Posterior cingulate gyrus (tissue), 11 donors: ENCODE measurements at regions not wholly inside any gene's neighbourhood (a gene's known extent, or its start where the extent isn't known, plus 50 kb on each side); places are given as distances from the start of the nearest gene placed in this dataset.
"Not testable (repeated sequence)": the region's sequence is repeated elsewhere in the genome, so short reads cannot be mapped to it uniquely, and the experiment has no call there.

Source experiments
- DNase-seq, 10 donors: peaks; one replicate each; pipeline versions ENCODE4 v3.0.0 to v3.0.0-alpha.2; 2020 to 2021; ENCODE audit warnings: mixed read lengths in 3 of 10
- intact Hi-C: fragments of 100-400 bp; cut with DNase I; formaldehyde crosslinking; loops from one replicate; pipeline ENCODE4 v1.15.1; 2023

DNA sequence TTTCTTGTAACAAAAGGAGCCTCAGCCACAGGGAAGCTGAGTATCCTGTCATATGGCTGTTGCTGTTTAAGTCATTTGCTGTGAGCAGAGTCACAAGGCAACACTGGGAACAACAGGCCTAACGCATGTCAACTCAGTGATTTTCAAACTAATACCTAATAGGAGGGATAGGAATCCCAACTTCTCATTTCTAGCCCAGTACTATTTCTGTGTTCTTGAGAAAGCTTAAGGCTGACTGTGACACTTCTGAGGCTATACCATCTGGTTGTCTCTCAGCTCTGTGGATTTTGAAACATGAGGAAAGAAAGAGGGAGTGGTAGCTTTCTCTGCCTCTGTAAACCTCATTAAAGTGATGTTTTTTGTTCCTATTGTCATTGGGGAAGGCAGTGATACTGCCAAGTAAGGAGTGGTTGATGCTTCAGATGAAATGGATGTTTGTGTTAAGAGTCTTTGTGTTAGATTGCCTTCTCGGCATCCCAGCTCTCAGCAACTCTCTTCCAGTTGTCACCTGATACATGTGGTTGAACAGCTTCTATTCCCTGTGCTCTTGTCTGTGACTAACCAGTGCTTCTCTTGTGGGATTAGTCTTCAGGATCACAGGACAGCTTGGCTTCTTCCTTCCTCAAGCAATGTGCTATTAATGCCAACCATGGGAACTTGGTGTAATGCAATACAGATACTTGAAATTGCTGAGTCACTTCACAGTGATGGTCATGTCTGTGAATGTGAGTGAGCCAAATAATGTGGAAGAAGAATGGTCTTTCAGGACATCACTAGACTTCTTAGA is 166.8 kb upstream of the IVNS1ABP start:
- intact Hi-C loops: no loop called here
- no peak for DNase-seq

DNA sequence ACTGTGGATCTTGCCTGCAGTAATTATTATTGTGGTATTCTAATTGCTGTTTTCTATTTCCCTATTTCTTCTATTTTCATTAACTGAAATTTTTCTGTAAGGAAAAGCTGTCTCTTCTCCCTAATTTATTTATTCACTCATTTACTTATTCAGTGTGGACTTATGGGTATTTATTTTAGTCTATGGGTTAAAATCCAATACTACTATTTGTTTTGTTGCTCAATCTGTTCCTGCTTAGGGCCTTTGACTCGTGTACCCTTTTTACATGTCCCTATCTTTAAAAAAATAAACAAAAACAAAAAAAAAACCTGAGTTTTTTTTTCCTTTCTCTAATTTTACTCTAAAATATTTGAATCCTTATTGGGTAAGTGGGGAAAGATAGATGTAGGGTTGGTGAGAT is 166.2 kb upstream of the IVNS1ABP start:
- intact Hi-C loops: no loop called here
- no peak for DNase-seq

DNA sequence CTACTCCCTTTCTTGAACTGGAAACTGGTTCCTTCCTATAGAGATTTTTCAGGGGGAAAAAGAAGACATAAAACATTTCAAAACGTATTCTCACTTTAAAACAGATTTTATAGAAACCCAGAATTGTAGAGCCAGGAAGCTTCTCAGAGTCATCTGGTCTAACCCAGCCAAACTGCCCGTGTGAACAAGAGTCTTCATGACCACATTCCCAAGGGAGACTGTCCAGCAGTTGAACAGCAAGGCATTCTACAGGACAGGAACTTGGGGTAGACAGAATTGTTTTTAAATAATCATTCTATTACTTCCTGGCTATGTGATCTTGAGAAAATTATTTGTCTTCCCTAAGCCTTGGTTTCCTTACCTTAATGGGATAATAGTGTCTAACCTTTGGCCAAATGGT is 163.5 kb upstream of the IVNS1ABP start:
- no peak for DNase-seq
- intact Hi-C loops: no loop called here

DNA sequence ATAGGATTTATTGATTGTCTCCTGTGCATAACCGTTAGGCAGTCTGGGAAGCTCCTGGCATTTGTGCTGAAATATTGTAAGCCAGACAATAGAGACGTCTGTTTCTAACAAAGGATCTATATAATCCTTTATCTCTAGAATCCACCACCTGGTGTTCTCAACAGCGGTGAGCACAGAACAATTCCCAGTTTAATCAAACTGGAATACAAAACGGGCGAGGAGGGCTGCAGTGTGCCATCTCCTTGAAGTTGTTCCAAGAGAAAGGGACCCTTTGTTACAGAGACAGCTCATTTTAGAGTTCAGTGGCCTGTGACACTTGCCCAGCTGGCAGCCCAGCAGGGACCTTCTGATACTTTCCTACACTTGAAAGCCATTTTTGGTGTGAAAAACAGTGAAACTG is 162.8 kb upstream of the IVNS1ABP start:
- intact Hi-C loops: no loop called here

DNA sequence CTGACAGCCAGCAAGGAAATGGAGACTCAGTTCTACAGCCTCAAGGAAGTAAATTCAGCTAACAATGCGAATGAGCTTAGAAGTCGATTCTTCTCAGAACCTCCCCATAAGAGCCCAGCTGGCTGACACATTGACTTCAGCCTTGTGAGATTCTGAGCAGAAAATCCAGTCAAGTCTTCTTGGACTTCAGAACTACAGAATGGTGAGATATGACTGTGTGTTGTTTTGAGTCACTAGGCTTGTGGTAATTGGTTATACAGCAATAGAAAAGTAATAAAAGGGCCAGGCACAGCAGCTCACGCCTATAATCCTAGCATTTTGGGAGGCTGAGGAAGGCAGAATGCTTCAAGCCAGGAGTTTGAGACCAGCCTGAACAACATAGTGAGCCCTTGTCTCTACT is 161.8 kb upstream of the IVNS1ABP start:
- DNase-seq: no peak
- intact Hi-C loops: no loop called here

More for the DNA sequence above, 162.8 kb upstream of the IVNS1ABP start:
- DNase-seq: peak in 1 of 10 donors; percentile 65

DNA sequence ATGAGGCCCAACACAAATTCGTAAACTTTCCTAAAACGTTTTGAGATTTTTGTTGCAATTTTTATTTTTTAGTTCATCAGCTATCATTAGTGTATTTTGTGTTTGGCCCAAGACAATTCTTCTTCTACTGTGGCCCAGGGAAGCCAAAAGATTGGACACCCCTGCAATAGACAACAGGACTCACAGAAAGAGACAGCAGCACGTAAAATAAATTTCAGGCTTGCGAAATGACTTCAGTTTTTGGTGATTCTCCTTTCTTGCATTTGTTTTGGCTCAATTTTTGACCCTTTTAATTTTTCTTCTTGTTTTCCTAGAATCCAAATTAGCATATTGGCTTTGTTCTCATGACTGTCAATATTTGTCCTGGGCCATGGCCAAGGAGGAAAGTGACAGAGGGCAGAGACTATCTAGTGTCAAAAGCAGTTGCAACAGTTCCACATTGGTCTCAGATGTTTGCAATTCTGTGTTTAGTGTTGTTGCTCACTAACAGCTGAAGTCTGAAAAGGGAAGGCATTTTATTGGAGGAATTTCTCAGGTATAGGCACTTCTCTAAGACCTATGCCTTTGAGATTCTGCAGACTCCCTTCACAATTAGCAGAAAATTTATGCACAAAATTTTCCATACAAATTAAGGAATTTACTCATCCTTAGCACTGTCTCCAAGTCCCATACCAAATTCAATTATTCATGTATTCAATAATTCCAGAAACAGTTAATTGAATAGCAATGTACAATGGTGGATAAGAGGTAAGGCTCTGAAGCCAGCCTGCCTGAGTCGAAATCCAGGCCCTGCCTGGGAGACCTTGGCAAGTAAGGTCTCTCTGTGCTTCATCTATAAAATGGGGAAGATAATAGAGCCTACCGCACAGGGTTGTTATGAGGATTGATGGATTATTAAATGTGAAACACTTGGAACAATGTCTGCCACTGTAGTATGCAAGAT is 160.9 kb upstream of the IVNS1ABP start:
- intact Hi-C loops: no loop called here
- no peak for DNase-seq

DNA sequence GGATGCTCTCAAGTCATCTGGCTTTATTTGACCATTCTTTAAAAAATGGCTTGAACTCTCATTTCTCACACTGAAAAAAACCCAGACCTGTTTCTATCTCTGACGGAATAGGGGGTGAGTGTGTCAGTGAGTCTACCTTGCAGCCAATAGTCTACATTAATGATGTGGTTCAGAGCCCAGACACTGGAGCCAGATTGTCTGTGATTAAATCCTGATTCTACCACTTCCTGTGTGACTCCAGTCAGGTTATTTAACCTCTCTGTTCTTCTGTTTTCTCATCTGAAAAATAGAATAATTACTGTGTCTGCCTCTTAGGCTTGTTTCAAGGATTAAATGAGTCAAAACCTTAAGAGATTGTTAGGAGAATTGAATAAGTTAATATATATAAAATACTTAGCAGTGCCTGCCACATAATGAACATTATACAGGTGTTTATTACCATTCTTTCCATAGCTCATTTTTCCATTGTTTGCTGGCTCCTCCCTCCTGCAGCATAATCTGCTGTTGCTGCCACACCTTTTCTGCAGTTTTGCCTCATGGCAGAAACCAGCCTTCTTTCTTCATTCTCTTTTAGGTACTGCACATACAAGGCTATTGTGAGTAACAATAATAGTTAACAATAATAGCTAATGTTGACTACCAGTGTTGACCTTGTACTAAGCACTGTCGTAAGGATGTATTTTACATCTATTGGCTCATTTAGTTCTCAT is 157.6 kb upstream of the IVNS1ABP start:
- intact Hi-C loops: no loop called here
- DNase-seq: no peak

DNA sequence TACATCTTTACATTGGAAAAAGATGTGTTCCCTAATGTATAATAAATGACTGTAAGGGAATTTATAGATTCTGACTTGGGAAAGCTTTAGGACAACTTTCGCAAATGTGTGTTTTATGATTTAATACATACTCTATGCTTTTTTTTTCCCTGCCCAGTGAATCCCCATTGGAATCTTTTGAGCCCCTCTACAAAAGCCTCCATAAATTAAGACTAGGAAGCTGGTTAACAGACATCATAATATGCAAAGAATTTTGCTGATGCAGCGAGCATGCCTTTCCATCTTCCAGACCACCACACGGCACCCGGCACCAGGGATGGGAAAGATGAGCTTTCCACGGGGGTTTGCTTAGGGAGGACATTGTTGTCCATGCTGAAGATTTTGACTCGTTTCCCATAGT is 156.1 kb upstream of the IVNS1ABP start:
- intact Hi-C loops: no loop called here
- DNase-seq: no peak

DNA sequence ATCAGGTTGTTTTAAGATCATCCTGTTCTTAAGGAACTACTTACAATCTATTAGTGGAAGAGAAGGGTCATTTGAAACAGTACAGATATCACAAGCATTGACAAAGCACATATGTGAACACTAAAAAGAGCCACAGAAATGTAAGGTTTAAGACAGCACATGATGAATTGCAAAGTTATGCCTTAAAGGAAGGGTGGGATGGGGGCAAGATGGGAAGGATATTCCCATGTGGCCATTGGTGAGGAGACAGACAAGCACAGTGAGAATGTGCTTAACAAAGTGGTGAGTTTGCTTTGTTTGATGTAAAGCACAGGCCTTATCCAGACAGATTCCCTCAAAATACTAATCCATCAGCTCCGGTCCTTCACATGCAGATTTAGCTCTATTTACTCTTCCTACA is 151.6 kb upstream of the IVNS1ABP start:
- DNase-seq: no peak
- intact Hi-C loops: no loop called here

DNA sequence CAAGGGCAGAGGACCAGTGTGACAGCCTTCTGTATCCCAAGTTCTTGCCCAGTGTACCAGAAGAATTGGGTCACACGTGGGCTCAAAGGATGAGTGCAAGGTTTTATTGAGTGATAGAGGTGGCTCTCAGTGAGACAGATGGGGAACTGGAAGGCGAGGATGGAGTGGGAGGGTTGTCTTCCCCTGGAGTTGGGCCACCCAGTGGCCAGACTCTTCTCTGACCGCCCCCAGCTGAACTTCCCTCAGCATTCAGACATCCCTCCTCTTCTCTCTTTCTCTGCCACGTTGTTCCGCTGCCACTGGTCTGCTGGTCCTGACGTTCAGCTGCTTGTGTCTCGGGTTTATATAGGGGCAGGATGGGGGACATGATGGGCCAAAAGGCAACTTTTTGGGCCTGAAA is 150.1 kb upstream of the IVNS1ABP start:
- DNase-seq: peak in 1 of 10 donors; percentile 59
- intact Hi-C loops: no loop called here

DNA sequence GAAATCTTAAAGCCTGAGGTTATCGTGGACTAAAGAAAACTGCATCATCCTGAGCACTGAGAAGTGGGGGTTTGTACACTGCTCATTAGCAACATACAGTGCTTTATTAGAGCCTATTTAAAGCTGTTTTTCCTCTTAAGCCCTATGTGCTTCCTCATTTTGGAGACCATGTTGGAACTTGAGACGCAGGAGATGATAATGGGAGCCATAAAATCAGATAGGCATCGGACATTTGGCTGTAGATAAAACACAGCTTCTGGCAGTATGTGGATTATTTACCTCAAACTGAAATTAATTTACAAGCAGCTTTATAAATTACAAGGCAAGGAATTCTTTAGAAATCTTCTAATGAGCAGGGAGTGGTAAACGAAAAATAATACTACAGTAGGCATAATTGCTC is 147.7 kb upstream of the IVNS1ABP start:
- no peak for DNase-seq

DNA sequence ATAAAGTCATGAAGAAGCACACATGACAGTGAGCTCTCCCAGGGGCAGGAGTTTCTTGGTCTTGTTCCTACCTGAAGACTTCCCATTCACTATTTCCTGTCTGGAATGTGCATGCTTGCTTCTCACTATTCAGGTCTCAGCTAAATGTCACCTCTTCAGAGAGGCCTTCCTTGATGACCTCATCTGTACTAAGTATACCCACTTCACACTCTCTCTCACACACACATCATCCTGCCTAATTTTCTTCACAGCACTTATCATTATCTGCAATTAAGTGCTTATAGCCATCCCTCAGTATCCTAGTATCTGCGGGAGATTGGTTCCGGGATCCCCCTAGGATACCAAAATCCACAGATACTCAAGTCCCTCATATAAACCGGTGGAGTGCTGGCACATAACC is 146.4 kb upstream of the IVNS1ABP start:
- intact Hi-C loops: no loop called here

More for the DNA sequence above, 147.7 kb upstream of the IVNS1ABP start:
- intact Hi-C loops: no loop called here

DNA sequence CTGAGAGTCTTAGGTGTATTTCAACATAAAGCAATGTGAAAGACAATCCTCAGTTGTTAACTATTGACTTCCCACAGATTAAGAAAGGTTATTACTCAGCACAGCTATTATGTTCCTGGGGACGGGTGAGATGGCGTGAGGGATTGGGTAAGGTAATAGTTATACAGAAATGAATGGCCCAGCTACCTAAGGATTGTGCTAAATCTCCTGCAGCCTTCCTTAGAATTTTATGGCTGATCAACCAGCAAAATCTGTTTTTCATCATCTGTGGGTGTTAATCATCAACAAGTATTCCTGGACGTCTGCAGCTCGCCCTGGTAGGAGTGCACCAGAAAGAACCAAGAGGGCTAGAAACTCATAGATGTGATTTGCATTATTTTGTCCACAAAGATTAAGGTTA is 146.0 kb upstream of the IVNS1ABP start:
- intact Hi-C loops: no loop called here
- DNase-seq: no peak

More for the DNA sequence above, 146.4 kb upstream of the IVNS1ABP start:
- DNase-seq: no peak

DNA sequence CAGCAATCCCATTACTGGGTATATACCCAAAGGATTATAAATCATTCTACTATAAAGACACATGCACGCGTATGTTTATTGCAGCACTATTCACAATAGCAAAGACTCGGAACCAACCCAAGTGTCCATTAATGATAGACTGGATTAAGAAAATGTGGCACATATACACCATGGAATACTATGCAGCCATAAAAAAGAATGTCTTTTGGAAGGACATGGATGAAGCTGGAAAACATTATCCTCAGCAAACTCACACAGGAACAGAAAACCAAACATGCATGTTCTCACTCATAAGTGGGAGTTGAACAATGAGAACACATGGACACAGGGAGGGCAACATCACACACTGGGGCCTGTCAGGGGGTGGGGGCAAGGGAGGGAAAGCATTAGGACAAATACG is 143.7 kb upstream of the IVNS1ABP start:
- intact Hi-C loops, DNase-seq: not testable (repeated sequence)

DNA sequence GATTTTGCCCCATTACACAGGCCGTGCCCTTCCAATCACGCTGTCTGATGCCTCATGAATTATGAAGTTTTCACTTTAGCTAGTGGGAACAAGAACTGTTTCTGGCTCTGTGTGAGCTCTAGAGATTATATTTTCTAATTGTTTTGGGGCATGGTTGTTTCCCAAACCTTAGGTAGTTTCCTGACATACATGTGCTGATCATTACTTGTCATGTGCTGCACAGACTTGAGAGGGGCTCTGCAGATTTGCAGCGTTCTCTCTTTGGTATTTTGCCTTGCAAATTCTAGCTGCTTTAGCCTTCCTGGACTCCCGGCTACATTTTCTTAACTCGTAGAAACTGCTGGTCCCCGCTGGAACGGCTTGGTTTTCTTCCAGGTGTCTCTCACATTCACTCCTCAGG is 142.1 kb upstream of the IVNS1ABP start:
- no peak for DNase-seq
- intact Hi-C loops: no loop called here

DNA sequence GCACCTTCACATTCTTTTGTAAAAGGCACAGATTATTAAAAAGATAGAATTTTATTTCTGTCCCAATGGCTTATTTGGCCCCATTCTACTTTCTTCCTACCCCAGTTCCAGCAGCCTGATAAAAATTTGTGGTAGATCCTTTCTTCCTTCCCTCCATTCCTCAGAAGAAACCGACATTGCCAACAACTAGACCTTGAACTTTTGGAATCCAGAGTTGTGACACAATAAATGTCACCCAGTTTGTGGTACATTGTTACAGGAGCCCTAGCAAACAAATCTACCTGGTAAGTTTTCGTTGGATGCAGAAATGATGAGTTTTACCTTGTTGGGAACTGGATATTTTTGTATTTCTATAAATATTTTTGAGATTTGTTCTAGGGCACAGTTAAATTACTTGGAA is 141.6 kb upstream of the IVNS1ABP start:
- DNase-seq: no peak
- intact Hi-C loops: no loop called here

DNA sequence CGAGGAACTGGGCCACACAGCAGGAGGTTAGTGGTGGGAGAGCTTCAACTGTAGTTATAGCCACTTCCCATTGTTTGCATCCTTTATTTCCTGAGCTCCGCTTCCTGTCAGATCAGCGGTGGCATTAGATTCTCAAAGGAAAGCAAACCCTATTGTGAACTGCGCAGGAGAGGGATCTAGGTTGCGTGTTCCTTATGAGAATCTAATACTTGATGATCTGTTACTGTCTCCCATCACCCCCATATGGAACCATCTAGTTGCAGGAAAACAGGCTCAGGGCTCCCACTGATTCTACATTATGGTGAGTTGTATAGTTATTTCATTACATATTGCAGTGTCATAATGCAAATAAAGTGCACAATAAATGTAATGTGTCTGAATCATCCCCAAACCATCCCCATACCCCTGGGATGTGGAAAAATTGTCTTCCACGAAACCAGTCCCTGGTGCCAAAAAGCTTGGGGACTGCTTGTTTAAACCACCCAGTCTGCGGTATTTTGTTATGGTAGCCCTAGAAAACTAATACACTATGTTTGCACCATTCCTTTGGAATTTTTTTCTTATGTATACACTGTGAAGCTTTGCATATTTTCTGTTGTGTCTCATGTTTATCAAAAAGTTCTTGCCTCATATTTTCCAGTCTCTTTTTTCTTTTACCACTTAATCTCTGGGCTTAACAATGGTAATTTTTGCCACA is 136.6 kb upstream of the IVNS1ABP start:
- DNase-seq: no peak
- intact Hi-C loops: no loop called here

DNA sequence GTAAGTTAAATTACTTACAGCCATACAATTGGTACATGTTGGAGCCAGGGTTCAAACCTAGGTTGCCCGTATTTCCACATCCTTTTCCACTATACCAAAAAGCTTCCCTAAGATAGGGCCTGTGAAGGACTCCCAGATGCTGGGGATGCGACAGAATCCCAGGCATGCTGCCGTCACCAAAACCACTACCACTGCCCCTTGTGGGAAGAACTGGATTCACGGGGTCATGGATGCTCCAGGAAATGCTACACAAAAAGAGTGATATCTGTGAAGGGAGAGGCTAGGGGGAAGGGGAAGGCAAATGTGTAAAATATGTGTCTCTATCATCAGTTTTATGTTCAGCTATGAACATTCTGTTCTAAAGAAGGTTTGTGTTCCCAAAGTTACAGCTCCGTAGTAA is 133.9 kb upstream of the IVNS1ABP start:
- intact Hi-C loops: no loop called here

DNA sequence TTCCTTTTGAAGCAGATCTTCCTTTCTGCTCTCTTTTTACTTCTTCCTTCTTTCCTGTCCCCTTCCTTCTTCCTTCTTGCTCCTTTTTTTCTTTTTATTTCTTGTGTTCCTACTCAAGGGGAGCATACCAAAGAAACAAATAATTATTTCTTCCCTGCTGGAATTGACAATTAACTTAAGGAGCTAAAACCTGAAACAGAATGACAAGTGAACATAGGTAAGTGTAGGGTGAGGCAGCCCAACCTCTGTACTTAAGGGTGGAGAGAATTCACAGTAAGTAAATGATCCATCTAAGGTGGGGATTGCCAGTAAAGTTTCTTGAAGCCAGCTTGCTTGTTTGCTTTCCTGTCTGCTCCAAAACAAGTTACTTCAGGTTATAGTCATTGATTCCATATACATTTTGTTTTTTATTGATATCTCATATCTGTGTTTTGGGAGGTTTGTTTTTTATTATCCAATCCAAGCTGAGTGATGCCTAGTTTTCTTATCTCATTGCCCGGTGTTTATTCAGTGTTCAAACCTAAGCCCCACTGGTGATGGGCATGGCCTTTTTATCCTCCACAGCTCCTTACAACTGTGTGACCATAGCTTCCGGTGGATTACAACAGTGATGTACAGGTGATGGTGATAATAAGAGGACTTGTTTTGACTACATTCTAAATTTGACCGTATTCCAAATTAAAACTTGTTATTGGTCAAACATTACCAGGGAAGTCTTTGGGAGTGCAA is 133.2 kb upstream of the IVNS1ABP start:
- DNase-seq: no peak
- intact Hi-C loops: no loop called here

More for the DNA sequence above, 133.9 kb upstream of the IVNS1ABP start:
- no peak for DNase-seq
